NT2/D1 (cell line): ENCODE measurements at regions not wholly inside any gene's neighbourhood (a gene's known extent, or its start where the extent isn't known, plus 50 kb on each side); places are given as distances from the start of the nearest gene placed in this dataset.
"Not testable (repeated sequence)": the region's sequence is repeated elsewhere in the genome, so short reads cannot be mapped to it uniquely, and the experiment has no call there.

Experiments
- DNase-seq: peaks from one replicate; pipeline ENCODE4 v3.0.0-alpha.2; 2011; ENCODE audit warnings: low read depth, low spot score
- H3K27me3 ChIP-seq: 2 replicates; pipeline ENCODE4 v1.6.0; 2011; ENCODE audit warnings: mild to moderate bottlenecking; ENCODE audit not compliant: insufficient read length, insufficient read depth
- H3K36me3 ChIP-seq: 2 replicates; pipeline ENCODE4 v1.6.1; 2011; ENCODE audit warnings: mild to moderate bottlenecking, low read length, mixed read lengths; ENCODE audit not compliant: insufficient read depth, insufficient read length
- H3K4me1 ChIP-seq: 2 replicates; pipeline ENCODE4 v1.5.1; 2011; ENCODE audit not compliant: insufficient read depth, insufficient read length
- H3K4me3 ChIP-seq: 2 replicates; pipeline ENCODE4 v1.5.1; 2011; ENCODE audit warnings: low read depth; ENCODE audit not compliant: insufficient read length
- H3K9ac ChIP-seq: 2 replicates; pipeline ENCODE4 v1.6.0; 2011; ENCODE audit warnings: low read depth; ENCODE audit not compliant: insufficient read length
- H3K9me3 ChIP-seq: 2 replicates; pipeline ENCODE4 v1.5.1; 2011; ENCODE audit warnings: mild to moderate bottlenecking, low read length; ENCODE audit not compliant: insufficient read depth
- SUZ12 ChIP-seq: IDR thresholded peaks from 2 replicates; pipeline ENCODE4 v1.6.1; 2011; ENCODE audit not compliant: insufficient read length, insufficient read depth; ENCODE audit errors: extremely low read depth
- YY1 ChIP-seq: IDR thresholded peaks from 2 replicates; pipeline ENCODE4 v1.6.1; 2011; ENCODE audit not compliant: insufficient read length, insufficient read depth
- ZNF274 ChIP-seq: IDR thresholded peaks from 2 replicates; pipeline ENCODE4 v1.6.1; 2011; ENCODE audit warnings: mild to moderate bottlenecking, low read depth, low read length

GRCh38 chr9:91004992-91005391 is 203.4 kb downstream of the SYK start:
- DNase-seq = no peak
- Histone ChIP-seq H3K4me3 (no peak overlapping the region), H3K36me3 (no peaks in the 10 kb centered on the region), H3K27me3 (no peaks in the 10 kb centered on the region), H3K9ac (no peak overlapping the region), H3K4me1 (no peaks in the 10 kb centered on the region), H3K9me3 (peaks cover 28% of the 10 kb centered on the region)
- TF ChIP-seq SUZ12 (no peak), ZNF274 (no peak), YY1 (no peak)

- H3K9ac ChIP-seq = no peak overlapping the region
- no peak overlapping the region for H3K4me3 ChIP-seq
- no peak for TF ChIP-seq YY1
- TF ChIP-seq SUZ12 = no peak
- TF ChIP-seq ZNF274 = no peak
- H3K27me3 ChIP-seq = no peaks in the 10 kb centered on the region
- no peaks in the 10 kb centered on the region for H3K4me1 ChIP-seq
- DNase-seq = no peak
- peaks cover 27% of the 10 kb centered on the region for H3K9me3 ChIP-seq
- no peaks in the 10 kb centered on the region for H3K36me3 ChIP-seq
Measured at GRCh38 chr9:91006046-91006445, 204.4 kb downstream of the SYK start.

GRCh38 chr9:91008568-91008967 is 206.9 kb downstream of the SYK start:
- Histone ChIP-seq H3K9ac (no peak overlapping the region), H3K27me3 (no peaks in the 10 kb centered on the region), H3K4me1 (no peaks in the 10 kb centered on the region), H3K4me3 (no peak overlapping the region), H3K9me3 (peaks cover 4% of the 10 kb centered on the region; the same call in 1 of the 2 replicates), H3K36me3 (no peaks in the 10 kb centered on the region)
- DNase-seq = no peak
- TF ChIP-seq YY1 = no peak
- TF ChIP-seq SUZ12 = no peak
- no peak for TF ChIP-seq ZNF274

- Histone ChIP-seq H3K36me3 (no peaks in the 10 kb centered on the region), H3K9me3 (no peaks in the 10 kb centered on the region), H3K4me1 (no peaks in the 10 kb centered on the region), H3K4me3 (no peak overlapping the region), H3K27me3 (peaks cover 2% of the 10 kb centered on the region), H3K9ac (no peak overlapping the region)
- no peak for TF ChIP-seq YY1
- no peak for TF ChIP-seq SUZ12
- TF ChIP-seq ZNF274 = no peak
- DNase-seq = no peak
Measured at GRCh38 chr9:91011891-91012290, 210.3 kb downstream of the SYK start.

GRCh38 chr9:91012933-91013841 is 211.6 kb downstream of the SYK start:
- no peak for DNase-seq
- H3K4me3 ChIP-seq = no peak overlapping the region
- no peaks in the 10 kb centered on the region for H3K36me3 ChIP-seq
- no peak for TF ChIP-seq SUZ12
- TF ChIP-seq YY1 = no peak
- no peak for TF ChIP-seq ZNF274
- H3K9me3 ChIP-seq = no peaks in the 10 kb centered on the region
- H3K4me1 ChIP-seq = no peaks in the 10 kb centered on the region
- H3K27me3 ChIP-seq = peaks cover 2% of the 10 kb centered on the region
- H3K9ac ChIP-seq = no peak overlapping the region

DNA sequence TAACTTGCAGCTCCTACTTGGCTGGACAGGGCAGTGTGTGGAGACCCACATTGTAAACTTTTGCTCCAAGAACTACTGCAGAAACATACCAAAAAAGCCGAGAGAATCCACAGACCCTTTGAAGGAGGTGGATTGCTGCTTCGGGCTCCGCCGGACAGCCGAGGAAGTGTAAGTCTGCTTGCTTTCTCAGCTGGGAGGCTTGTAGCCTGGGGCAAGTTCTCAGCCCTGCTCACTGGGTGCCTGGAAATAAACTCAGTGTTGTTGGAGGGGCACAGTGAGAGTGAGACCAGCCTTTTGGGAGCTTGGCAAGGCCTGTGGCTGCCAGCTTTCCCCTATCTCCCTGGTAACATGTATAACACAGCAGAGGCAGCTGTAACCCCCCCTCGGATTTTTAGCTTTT is 215.6 kb downstream of the SYK start:
- H3K4me3 ChIP-seq = no peak overlapping the region
- TF ChIP-seq YY1 (no peak), SUZ12 (no peak), ZNF274 (no peak)
- no peaks in the 10 kb centered on the region for H3K9me3 ChIP-seq
- H3K9ac ChIP-seq = no peak overlapping the region
- no peak for DNase-seq
- no peaks in the 10 kb centered on the region for H3K36me3 ChIP-seq
- H3K4me1 ChIP-seq = no peaks in the 10 kb centered on the region
- H3K27me3 ChIP-seq = peaks cover 2% of the 10 kb centered on the region

- H3K4me1 ChIP-seq, H3K36me3 ChIP-seq, H3K4me3 ChIP-seq, DNase-seq, H3K9me3 ChIP-seq, H3K9ac ChIP-seq, H3K27me3 ChIP-seq: not testable (repeated sequence)
Measured at GRCh38 chr9:91019871-91020270, 218.3 kb downstream of the SYK start.

GRCh38 chr9:91021656-91022055 is 220.0 kb downstream of the SYK start:
- H3K36me3 ChIP-seq, H3K4me1 ChIP-seq, H3K9ac ChIP-seq, DNase-seq, H3K4me3 ChIP-seq, H3K27me3 ChIP-seq, H3K9me3 ChIP-seq: not testable (repeated sequence)
